Stomach (tissue), 4 donors: ENCODE measurements at regions not wholly inside any gene's neighbourhood (a gene's known extent, or its start where the extent isn't known, plus 50 kb on each side); places are given as distances from the start of the nearest gene placed in this dataset.

Source experiments
- POLR2A ChIP-seq, 4 donors: fragments of 450-650 bp; IDR thresholded peaks; one replicate each; pipeline ENCODE4 v1.6.1; 2016; ENCODE audit warnings: antibody characterized with exemption in 4 of 4, control low read depth in 2 of 4, mild to moderate bottlenecking in 1 of 4, moderate library complexity in 1 of 4
- TF ChIP-seq, protein P1 (sequence below), 7 experiments: fragments of 450-650 bp in 4 of 7; fragments of 200-600 bp in 3 of 7; sonication (generic) in 3 of 7; IDR thresholded peaks; one replicate each; pipeline ENCODE4 v1.5.1; 2016 to 2019; ENCODE audit warnings: antibody characterized with exemption in 7 of 7, control low read depth in 2 of 7, mild to moderate bottlenecking in 1 of 7

DNA sequence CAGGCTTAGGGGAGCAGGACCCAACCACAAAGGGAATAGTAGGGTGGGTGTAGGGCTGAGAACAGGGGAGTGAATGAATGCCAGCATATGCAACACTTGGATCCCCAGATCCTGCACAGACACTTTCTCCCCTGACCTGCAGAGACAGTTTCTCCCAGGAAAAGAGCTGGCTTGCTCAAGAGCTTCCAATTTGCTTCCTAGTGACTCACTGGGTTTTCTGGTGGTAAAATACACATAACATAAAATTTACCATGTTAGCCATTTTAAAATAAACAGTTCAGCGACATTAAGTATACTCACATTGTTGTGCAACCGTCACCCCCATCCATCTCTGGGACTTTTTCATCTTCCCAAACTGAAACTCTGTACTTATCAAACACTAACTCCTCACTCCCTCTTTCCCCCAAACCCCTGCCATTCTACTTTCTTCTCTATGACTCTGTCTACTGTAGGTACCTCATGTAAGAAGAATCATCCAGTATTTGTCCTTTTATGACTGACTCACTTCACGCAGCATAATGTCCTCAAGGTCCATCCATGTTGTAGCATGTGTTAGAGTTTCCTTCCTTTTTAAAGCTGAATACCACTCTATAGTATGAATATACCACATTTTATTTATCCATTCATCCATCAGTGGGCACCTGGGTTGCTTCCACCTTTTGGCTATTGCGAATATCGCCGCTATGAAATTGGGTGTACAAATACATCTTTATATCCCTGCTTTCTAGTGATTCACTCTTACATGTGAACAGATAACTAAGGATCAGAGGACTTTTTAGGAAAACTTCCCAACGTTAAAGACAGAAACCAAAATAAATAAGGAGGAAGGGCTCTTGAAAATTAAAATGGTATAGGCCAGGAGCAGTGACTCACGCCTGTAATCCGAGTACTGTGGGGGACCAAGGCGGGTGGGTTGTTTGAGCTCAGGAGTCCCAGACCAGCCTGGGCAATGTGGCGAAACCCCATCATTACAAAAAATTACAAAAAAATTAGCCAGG lies 95.6 kb upstream of the TJP1 start:
- TF ChIP-seq, protein P1, sequence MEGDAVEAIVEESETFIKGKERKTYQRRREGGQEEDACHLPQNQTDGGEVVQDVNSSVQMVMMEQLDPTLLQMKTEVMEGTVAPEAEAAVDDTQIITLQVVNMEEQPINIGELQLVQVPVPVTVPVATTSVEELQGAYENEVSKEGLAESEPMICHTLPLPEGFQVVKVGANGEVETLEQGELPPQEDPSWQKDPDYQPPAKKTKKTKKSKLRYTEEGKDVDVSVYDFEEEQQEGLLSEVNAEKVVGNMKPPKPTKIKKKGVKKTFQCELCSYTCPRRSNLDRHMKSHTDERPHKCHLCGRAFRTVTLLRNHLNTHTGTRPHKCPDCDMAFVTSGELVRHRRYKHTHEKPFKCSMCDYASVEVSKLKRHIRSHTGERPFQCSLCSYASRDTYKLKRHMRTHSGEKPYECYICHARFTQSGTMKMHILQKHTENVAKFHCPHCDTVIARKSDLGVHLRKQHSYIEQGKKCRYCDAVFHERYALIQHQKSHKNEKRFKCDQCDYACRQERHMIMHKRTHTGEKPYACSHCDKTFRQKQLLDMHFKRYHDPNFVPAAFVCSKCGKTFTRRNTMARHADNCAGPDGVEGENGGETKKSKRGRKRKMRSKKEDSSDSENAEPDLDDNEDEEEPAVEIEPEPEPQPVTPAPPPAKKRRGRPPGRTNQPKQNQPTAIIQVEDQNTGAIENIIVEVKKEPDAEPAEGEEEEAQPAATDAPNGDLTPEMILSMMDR (IDR thresholded peaks at IDR 0.05): no peak
- TF ChIP-seq POLR2A (IDR thresholded peaks at IDR 0.05): no peak
